Activated CD4-positive, alpha-beta memory T cell treated with anti-CD3 and anti-CD28 coated beads for 36 hours (primary cell): ENCODE measurements at regions not wholly inside any gene's neighbourhood (a gene's known extent, or its start where the extent isn't known, plus 50 kb on each side); places are given as distances from the start of the nearest gene placed in this dataset.

ENCODE experiments used
- CTCF ChIA-PET: fragments of 350-600 bp; sonication (Branson Sonifier 250); formaldehyde crosslinking; loops from one replicate; lab custom pipeline; 2021; ENCODE audit warnings: antibody characterized with exemption, inconsistent platforms; lab: Charles Lee
- POLR2A ChIA-PET: fragments of 350-600 bp; sonication (Branson Sonifier 250); formaldehyde crosslinking; loops from one replicate; lab custom pipeline; 2021; ENCODE audit warnings: antibody characterized with exemption; lab: Charles Lee
- DNase-seq: peaks from one replicate; pipeline ENCODE4 v3.0.0-alpha.2; 2020
- H3K27ac Mint-ChIP-seq: one replicate; pipeline ENCODE4 v1.8.0; 2021; ENCODE audit warnings: mixed read lengths
- H3K27me3 Mint-ChIP-seq: one replicate; pipeline ENCODE4 v1.8.0; 2021; ENCODE audit warnings: mixed read lengths
- H3K36me3 Mint-ChIP-seq: one replicate; pipeline ENCODE4 v1.8.0; 2021; ENCODE audit warnings: mixed read lengths
- H3K4me1 Mint-ChIP-seq: one replicate; pipeline ENCODE4 v1.8.0; 2021; ENCODE audit warnings: low read depth, mixed read lengths
- H3K4me3 Mint-ChIP-seq: one replicate; pipeline ENCODE4 v1.8.0; 2021; ENCODE audit warnings: mild to moderate bottlenecking, mixed read lengths
- H3K9me3 Mint-ChIP-seq: one replicate; pipeline ENCODE4 v1.8.0; 2021; ENCODE audit warnings: mixed read lengths
- intact Hi-C: fragments of 100-400 bp; cut with micrococcal nuclease; formaldehyde crosslinking; loops from one replicate; pipeline ENCODE4 v1.15.1; 2023

GRCh38 chr13:53357582-53357981 is 329.0 kb downstream of the OLFM4 start:
- no peaks in the 10 kb centered on the region for H3K9me3 Mint-ChIP-seq
- ChIA-PET CTCF (no interaction called here), POLR2A (no interaction called here)
- H3K36me3 Mint-ChIP-seq: no peaks in the 10 kb centered on the region
- H3K27ac Mint-ChIP-seq: no peak overlapping the region
- no peak overlapping the region for H3K4me3 Mint-ChIP-seq
- no peaks in the 10 kb centered on the region for H3K27me3 Mint-ChIP-seq
- intact Hi-C loops: no loop called here
- DNase-seq: peak; percentile 8
- H3K4me1 Mint-ChIP-seq: no peaks in the 10 kb centered on the region

GRCh38 chr13:53368948-53369347 is 340.3 kb downstream of the OLFM4 start:
- POLR2A ChIA-PET: no interaction called here
- no peaks in the 10 kb centered on the region for H3K27me3 Mint-ChIP-seq
- no peaks in the 10 kb centered on the region for H3K36me3 Mint-ChIP-seq
- no peak for DNase-seq
- H3K9me3 Mint-ChIP-seq: no peaks in the 10 kb centered on the region
- intact Hi-C loops: no loop called here
- no peak overlapping the region for H3K4me3 Mint-ChIP-seq
- no peaks in the 10 kb centered on the region for H3K4me1 Mint-ChIP-seq
- H3K27ac Mint-ChIP-seq: no peak overlapping the region
- CTCF ChIA-PET: no interaction called here

- ChIA-PET POLR2A (no interaction called here), CTCF (no interaction called here)
- H3K27ac Mint-ChIP-seq: no peak overlapping the region
- intact Hi-C loops: no loop called here
- no peaks in the 10 kb centered on the region for H3K4me1 Mint-ChIP-seq
- H3K9me3 Mint-ChIP-seq: peaks cover 8% of the 10 kb centered on the region
- DNase-seq: no peak
- H3K36me3 Mint-ChIP-seq: no peaks in the 10 kb centered on the region
- no peak overlapping the region for H3K4me3 Mint-ChIP-seq
- H3K27me3 Mint-ChIP-seq: no peaks in the 10 kb centered on the region
These were observed 350.9 kb downstream of the OLFM4 start for GRCh38 chr13:53379485-53379884.

DNA sequence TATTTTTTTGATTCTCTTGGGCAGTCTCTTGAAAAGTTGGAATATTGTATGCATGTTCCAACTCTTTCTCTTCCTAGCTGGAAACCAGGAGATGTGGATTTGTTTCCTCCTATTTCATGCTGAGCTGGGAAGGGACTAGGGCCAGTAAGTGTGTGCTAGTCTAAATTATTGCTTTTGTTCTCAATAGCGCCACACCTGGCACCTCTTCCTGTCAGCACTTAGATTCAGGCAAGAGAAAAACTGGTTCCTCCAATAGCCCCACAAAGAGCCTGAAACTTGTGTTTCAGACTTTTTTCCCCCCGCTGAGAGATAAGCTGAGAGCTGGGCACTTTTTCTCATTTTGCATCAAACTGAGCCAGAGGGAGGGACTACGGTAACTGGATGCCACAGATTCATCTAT is 353.4 kb downstream of the OLFM4 start:
- intact Hi-C loops: no loop called here
- Mint-ChIP-seq H3K9me3 (peaks cover 8% of the 10 kb centered on the region), H3K27me3 (no peaks in the 10 kb centered on the region), H3K27ac (no peak overlapping the region), H3K4me3 (no peak overlapping the region), H3K4me1 (no peaks in the 10 kb centered on the region), H3K36me3 (no peaks in the 10 kb centered on the region)
- POLR2A ChIA-PET: no interaction called here
- no peak for DNase-seq
- CTCF ChIA-PET: no interaction called here

GRCh38 chr13:53398051-53398450 is 369.4 kb downstream of the OLFM4 start:
- Mint-ChIP-seq H3K36me3 (no peaks in the 10 kb centered on the region), H3K4me3 (no peak overlapping the region), H3K9me3 (no peaks in the 10 kb centered on the region), H3K4me1 (no peaks in the 10 kb centered on the region), H3K27me3 (no peaks in the 10 kb centered on the region), H3K27ac (no peak overlapping the region)
- CTCF ChIA-PET: no interaction called here
- POLR2A ChIA-PET: no interaction called here
- no peak for DNase-seq
- intact Hi-C loops: no loop called here

DNA sequence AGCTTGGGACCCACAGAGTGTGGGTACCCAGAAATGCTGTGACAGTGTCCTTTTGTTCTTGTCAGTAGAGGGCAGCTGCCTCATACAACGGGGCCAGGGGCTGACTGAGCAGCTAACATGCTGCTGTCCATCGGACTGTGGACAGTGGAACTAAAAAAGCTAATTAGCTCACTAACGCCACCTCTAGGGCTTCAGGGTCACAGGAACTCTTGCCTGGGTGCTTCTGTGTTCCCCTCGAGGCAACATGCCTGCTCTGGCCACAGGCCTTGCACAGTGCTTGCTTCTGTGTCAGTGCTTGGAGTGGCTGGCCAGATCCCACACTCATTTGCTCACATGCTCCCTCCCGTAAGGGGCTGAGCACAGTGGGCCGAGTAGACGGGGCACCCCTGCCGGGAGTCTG is 377.0 kb downstream of the OLFM4 start:
- H3K27ac Mint-ChIP-seq: no peak overlapping the region
- H3K4me1 Mint-ChIP-seq: no peaks in the 10 kb centered on the region
- ChIA-PET CTCF (no interaction called here), POLR2A (no interaction called here)
- H3K4me3 Mint-ChIP-seq: no peak overlapping the region
- intact Hi-C loops: no loop called here
- no peaks in the 10 kb centered on the region for H3K36me3 Mint-ChIP-seq
- no peaks in the 10 kb centered on the region for H3K27me3 Mint-ChIP-seq
- H3K9me3 Mint-ChIP-seq: no peaks in the 10 kb centered on the region
- DNase-seq: no peak

- no peak for DNase-seq
- H3K4me3 Mint-ChIP-seq: no peak overlapping the region
- intact Hi-C loops: no loop called here
These were observed 379.7 kb downstream of the OLFM4 start for GRCh38 chr13:53408306-53408705.

DNA sequence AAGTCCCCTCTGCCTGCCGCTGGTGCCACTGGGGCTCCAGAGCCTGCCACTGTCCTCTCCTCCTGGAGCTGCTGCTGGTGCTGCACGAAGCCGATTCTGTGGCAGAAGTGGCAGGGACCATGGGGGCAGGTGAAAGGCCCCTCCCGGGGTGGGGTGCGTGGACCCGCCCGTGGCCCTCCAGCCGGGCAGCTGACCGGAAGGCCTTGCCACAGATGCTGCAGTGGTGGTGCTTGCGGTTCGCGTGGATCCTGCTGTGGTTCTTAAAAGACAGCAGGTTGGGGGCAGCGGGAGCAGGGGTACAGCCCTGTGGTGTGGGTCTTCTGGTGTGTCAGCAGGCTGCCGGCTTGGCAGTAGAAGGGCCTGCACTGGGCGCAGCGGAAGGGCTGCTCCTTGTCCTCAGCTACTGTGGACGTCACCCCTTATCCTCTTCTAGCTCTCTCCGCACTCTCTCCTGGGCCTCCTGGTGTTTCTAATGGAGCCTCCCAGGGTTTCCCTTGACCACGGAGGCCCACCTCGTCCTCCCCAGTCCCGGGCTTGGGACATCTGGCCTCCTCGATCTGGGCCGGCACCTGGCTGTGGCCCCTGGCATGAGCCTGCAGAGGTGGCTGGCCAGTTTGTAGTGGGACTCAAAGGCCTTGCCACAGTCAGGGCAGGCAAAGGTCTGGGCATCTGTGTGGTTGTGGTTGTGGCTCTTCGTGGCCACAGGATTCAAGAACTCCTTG is 380.4 kb downstream of the OLFM4 start:
- Mint-ChIP-seq H3K9me3 (no peaks in the 10 kb centered on the region), H3K27me3 (no peaks in the 10 kb centered on the region), H3K4me1 (no peaks in the 10 kb centered on the region), H3K36me3 (no peaks in the 10 kb centered on the region), H3K27ac (no peak overlapping the region), H3K4me3 (no peak overlapping the region)
- DNase-seq: no peak
- POLR2A ChIA-PET: no interaction called here
- CTCF ChIA-PET: interaction anchor here (0.6 kb wide), 1 partner anchor 32 kb away, joined by 3 read pairs; no protein-coding TSS in a partner anchor
- intact Hi-C loops: no loop called here

More at GRCh38 chr13:53408306-53408705, 379.7 kb downstream of the OLFM4 start:
- Mint-ChIP-seq H3K27me3 (no peaks in the 10 kb centered on the region), H3K27ac (no peak overlapping the region), H3K4me1 (no peaks in the 10 kb centered on the region), H3K9me3 (no peaks in the 10 kb centered on the region), H3K36me3 (no peaks in the 10 kb centered on the region)
- POLR2A ChIA-PET: no interaction called here
- CTCF ChIA-PET: no interaction called here

- H3K36me3 Mint-ChIP-seq: no peaks in the 10 kb centered on the region
- DNase-seq: no peak
- ChIA-PET CTCF (no interaction called here), POLR2A (no interaction called here)
- intact Hi-C loops: no loop called here
- no peaks in the 10 kb centered on the region for H3K4me1 Mint-ChIP-seq
- H3K9me3 Mint-ChIP-seq: no peaks in the 10 kb centered on the region
- no peaks in the 10 kb centered on the region for H3K27me3 Mint-ChIP-seq
- H3K27ac Mint-ChIP-seq: no peak overlapping the region
- no peak overlapping the region for H3K4me3 Mint-ChIP-seq
These were observed 382.9 kb downstream of the OLFM4 start for GRCh38 chr13:53411463-53411862.

- H3K4me1 Mint-ChIP-seq: no peaks in the 10 kb centered on the region
- CTCF ChIA-PET: no interaction called here
These were observed 386.5 kb downstream of the OLFM4 start for GRCh38 chr13:53415135-53415534.

DNA sequence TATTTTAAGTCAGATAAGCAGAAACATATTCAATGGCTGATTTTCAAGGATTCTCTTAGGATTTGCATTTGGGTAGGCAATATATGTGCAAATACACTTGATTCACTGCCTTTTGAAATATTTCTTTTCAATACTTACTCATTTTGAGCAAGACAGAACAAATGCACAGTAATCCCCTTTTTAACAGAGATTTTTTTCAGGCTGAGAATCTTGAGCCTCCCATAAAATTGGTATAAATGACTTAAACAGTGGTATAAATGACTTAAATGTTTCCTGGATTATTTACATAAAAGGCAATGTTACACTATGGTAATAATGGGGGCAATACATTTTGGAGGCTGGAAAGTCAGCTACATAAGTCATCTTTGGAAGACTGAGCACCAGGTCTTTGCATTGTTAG is 389.0 kb downstream of the OLFM4 start:
- H3K4me1 Mint-ChIP-seq: no peaks in the 10 kb centered on the region
- H3K4me3 Mint-ChIP-seq: no peak overlapping the region
- ChIA-PET CTCF (no interaction called here), POLR2A (no interaction called here)
- no peak overlapping the region for H3K27ac Mint-ChIP-seq
- no peak for DNase-seq
- H3K9me3 Mint-ChIP-seq: no peaks in the 10 kb centered on the region
- no peaks in the 10 kb centered on the region for H3K36me3 Mint-ChIP-seq
- intact Hi-C loops: no loop called here
- no peaks in the 10 kb centered on the region for H3K27me3 Mint-ChIP-seq

More at GRCh38 chr13:53415135-53415534, 386.5 kb downstream of the OLFM4 start:
- no peaks in the 10 kb centered on the region for H3K36me3 Mint-ChIP-seq
- no peak overlapping the region for H3K27ac Mint-ChIP-seq
- no peak overlapping the region for H3K4me3 Mint-ChIP-seq
- intact Hi-C loops: no loop called here
- no peaks in the 10 kb centered on the region for H3K27me3 Mint-ChIP-seq
- no peak for DNase-seq
- H3K9me3 Mint-ChIP-seq: no peaks in the 10 kb centered on the region
- POLR2A ChIA-PET: no interaction called here

GRCh38 chr13:53422415-53422814 is 393.8 kb downstream of the OLFM4 start:
- DNase-seq: no peak
- H3K27ac Mint-ChIP-seq: no peak overlapping the region
- intact Hi-C loops: no loop called here
- H3K27me3 Mint-ChIP-seq: no peaks in the 10 kb centered on the region
- peaks cover 1% of the 10 kb centered on the region for H3K9me3 Mint-ChIP-seq
- POLR2A ChIA-PET: no interaction called here
- no peaks in the 10 kb centered on the region for H3K4me1 Mint-ChIP-seq
- no peaks in the 10 kb centered on the region for H3K36me3 Mint-ChIP-seq
- no peak overlapping the region for H3K4me3 Mint-ChIP-seq
- CTCF ChIA-PET: no interaction called here

- Mint-ChIP-seq H3K36me3 (no peaks in the 10 kb centered on the region), H3K27ac (no peak overlapping the region), H3K4me1 (no peaks in the 10 kb centered on the region), H3K27me3 (no peaks in the 10 kb centered on the region), H3K9me3 (no peaks in the 10 kb centered on the region), H3K4me3 (no peak overlapping the region)
- no peak for DNase-seq
- intact Hi-C loops: no loop called here
- POLR2A ChIA-PET: no interaction called here
- CTCF ChIA-PET: no interaction called here
These were observed 407.8 kb downstream of the OLFM4 start for GRCh38 chr13:53436396-53436795.
